Bronchial epithelial cell (primary cell): ENCODE measurements at regions not wholly inside any gene's neighbourhood (a gene's known extent, or its start where the extent isn't known, plus 50 kb on each side); places are given as distances from the start of the nearest gene placed in this dataset.

Source experiments
- DNase-seq: peaks from one replicate; pipeline ENCODE4 v3.0.0-alpha.2; 2010; ENCODE audit warnings: low read depth
- FAIRE-seq: peaks from 2 replicates; lab custom pipeline; 2011; peaks lifted over from hg19 to GRCh38; lab: Jason Lieb, UNC
- H3K27me3 ChIP-seq: 2 replicates; pipeline ENCODE4 v1.5.1; 2011; ENCODE audit warnings: low read length; ENCODE audit not compliant: control insufficient read depth, insufficient read depth
- H3K36me3 ChIP-seq: 2 replicates; pipeline ENCODE4 v1.5.1; 2011; ENCODE audit warnings: low read length; ENCODE audit not compliant: control insufficient read depth, insufficient read depth
- H3K4me3 ChIP-seq: 2 replicates; pipeline ENCODE4 v1.5.1; 2011; ENCODE audit warnings: mild to moderate bottlenecking, low read depth, low read length, control low read depth
- CTCF ChIP-seq: IDR thresholded peaks from 2 replicates; pipeline ENCODE4 v1.5.1; 2011; ENCODE audit warnings: mild to moderate bottlenecking, moderate library complexity, low read length, control low read depth, inconsistent platforms; ENCODE audit not compliant: insufficient read depth, severe bottlenecking

GRCh38 chr1:58096714-58097113, 449.8 kb downstream of the OMA1 start:
- Histone ChIP-seq H3K36me3 (no peaks in the 10 kb centered on the region), H3K27me3 (no peaks in the 10 kb centered on the region), H3K4me3 (no peak overlapping the region)
- FAIRE-seq, result no peak
- TF ChIP-seq CTCF, result no peak
- no peak for DNase-seq

GRCh38 chr1:58095183-58095582, 451.3 kb downstream of the OMA1 start:
- Histone ChIP-seq H3K4me3 (no peak overlapping the region), H3K27me3 (no peaks in the 10 kb centered on the region), H3K36me3 (no peaks in the 10 kb centered on the region)
- no peak for FAIRE-seq
- TF ChIP-seq CTCF, result no peak
- DNase-seq, result no peak

- no peak for TF ChIP-seq CTCF
- DNase-seq (no peak), FAIRE-seq (no peak)
- no peaks in the 10 kb centered on the region for H3K36me3 ChIP-seq
- H3K27me3 ChIP-seq, result no peaks in the 10 kb centered on the region
- no peak overlapping the region for H3K4me3 ChIP-seq
Measured at GRCh38 chr1:58094221-58094620, 452.3 kb downstream of the OMA1 start.

GRCh38 chr1:58090640-58091039, 455.9 kb downstream of the OMA1 start:
- Histone ChIP-seq H3K4me3 (no peak overlapping the region), H3K36me3 (no peaks in the 10 kb centered on the region), H3K27me3 (no peaks in the 10 kb centered on the region)
- no peak for TF ChIP-seq CTCF
- FAIRE-seq, result no peak
- DNase-seq, result no peak

GRCh38 chr1:58089898-58090534, 456.5 kb downstream of the OMA1 start:
- TF ChIP-seq CTCF, result no peak
- FAIRE-seq (no peak), DNase-seq (no peak)
- Histone ChIP-seq H3K4me3 (no peak overlapping the region), H3K27me3 (no peaks in the 10 kb centered on the region), H3K36me3 (no peaks in the 10 kb centered on the region)

- Histone ChIP-seq H3K4me3 (no peak overlapping the region), H3K27me3 (no peaks in the 10 kb centered on the region), H3K36me3 (no peaks in the 10 kb centered on the region)
- FAIRE-seq (no peak), DNase-seq (peak; percentile 24)
- no peak for TF ChIP-seq CTCF
Measured at GRCh38 chr1:58084266-58084665, 462.3 kb downstream of the OMA1 start.
